RWPE2 (cell line): ENCODE measurements at regions not wholly inside any gene's neighbourhood (a gene's known extent, or its start where the extent isn't known, plus 50 kb on each side); places are given as distances from the start of the nearest gene placed in this dataset.
"Not testable (repeated sequence)": the region's sequence is repeated elsewhere in the genome, so short reads cannot be mapped to it uniquely, and the experiment has no call there.

Experiments used
- ATAC-seq: fragments of 200-7000 bp; cut with Tn5 transposase; 3 replicates; pipeline ENCODE4 v1.9.1; 2021; ENCODE audit warnings: low read depth
- DNase-seq: peaks from one replicate; pipeline ENCODE4 v3.0.0-alpha.2; 2020; ENCODE audit warnings: low spot score
- H3K27ac ChIP-seq: fragments of 450-650 bp; 2 replicates; pipeline ENCODE4 v1.5.1; 2017; ENCODE audit warnings: mild to moderate bottlenecking; ENCODE audit not compliant: poor library complexity, severe bottlenecking
- H3K27me3 ChIP-seq: fragments of 250-450 bp; sonication (Bioruptor Pico); 2 replicates; pipeline ENCODE4 v1.5.1; 2021; ENCODE audit warnings: mild to moderate bottlenecking, moderate library complexity; ENCODE audit not compliant: insufficient read depth, poor library complexity, severe bottlenecking
- H3K36me3 ChIP-seq: fragments of 250-450 bp; sonication (Bioruptor Pico); 2 replicates; pipeline ENCODE4 v1.5.1; 2020; ENCODE audit warnings: low read depth, mild to moderate bottlenecking, moderate library complexity
- H3K4me1 ChIP-seq: fragments of 250-450 bp; sonication (Bioruptor Pico); 2 replicates; pipeline ENCODE4 v1.5.1; 2021; ENCODE audit warnings: mild to moderate bottlenecking, moderate library complexity; ENCODE audit not compliant: insufficient read depth, poor library complexity, severe bottlenecking
- H3K4me3 ChIP-seq: fragments of 250-450 bp; sonication (Bioruptor Pico); 2 replicates; pipeline ENCODE4 v1.5.1; 2021; ENCODE audit warnings: mild to moderate bottlenecking, moderate library complexity; ENCODE audit not compliant: severe bottlenecking
- H3K9me3 ChIP-seq: fragments of 250-450 bp; sonication (Bioruptor Pico); 2 replicates; pipeline ENCODE4 v1.5.1; 2021; ENCODE audit warnings: mild to moderate bottlenecking, moderate library complexity; ENCODE audit not compliant: severe bottlenecking
- CTCF ChIP-seq: fragments of 450-650 bp; IDR thresholded peaks from one replicate; pipeline ENCODE4 v1.5.1; 2017; ENCODE audit warnings: mild to moderate bottlenecking, moderate library complexity; ENCODE audit not compliant: poor library complexity, severe bottlenecking

- Histone ChIP-seq H3K27ac (no peak overlapping the region), H3K36me3 (no peaks in the 10 kb centered on the region), H3K4me1 (no peaks in the 10 kb centered on the region), H3K27me3 (peaks cover 4% of the 10 kb centered on the region), H3K9me3 (no peaks in the 10 kb centered on the region), H3K4me3 (no peak overlapping the region)
- no peak for TF ChIP-seq CTCF
- DNase-seq (no peak), ATAC-seq (no peak)
Observed at GRCh38 chr5:118295045-118295444, 693.3 kb downstream of the DTWD2 start.

GRCh38 chr5:118293378-118293777 lies 695.0 kb downstream of the DTWD2 start:
- H3K27me3 ChIP-seq = peaks cover 4% of the 10 kb centered on the region
- H3K36me3 ChIP-seq = no peaks in the 10 kb centered on the region
- no peaks in the 10 kb centered on the region for H3K9me3 ChIP-seq
- DNase-seq (no peak), ATAC-seq (no peak)
- no peaks in the 10 kb centered on the region for H3K4me1 ChIP-seq
- no peak for TF ChIP-seq CTCF
- H3K4me3 ChIP-seq = no peak overlapping the region
- H3K27ac ChIP-seq = no peak overlapping the region

- Histone ChIP-seq H3K9me3 (no peaks in the 10 kb centered on the region), H3K4me1 (no peaks in the 10 kb centered on the region), H3K4me3 (no peak overlapping the region), H3K36me3 (no peaks in the 10 kb centered on the region), H3K27me3 (no peaks in the 10 kb centered on the region), H3K27ac (no peak overlapping the region)
- DNase-seq (no peak), ATAC-seq (no peak)
- no peak for TF ChIP-seq CTCF
Observed at GRCh38 chr5:118290204-118290603, 698.1 kb downstream of the DTWD2 start.

- not testable (repeated sequence) for H3K27me3 ChIP-seq, DNase-seq, H3K9me3 ChIP-seq, H3K27ac ChIP-seq, H3K36me3 ChIP-seq, ATAC-seq, H3K4me3 ChIP-seq, H3K4me1 ChIP-seq
Observed at GRCh38 chr5:118284230-118284629, 704.1 kb downstream of the DTWD2 start.

- not testable (repeated sequence) for H3K9me3 ChIP-seq, H3K36me3 ChIP-seq
Observed at GRCh38 chr5:118282480-118283038, 705.8 kb downstream of the DTWD2 start.

GRCh38 chr5:118279540-118280294 lies 708.6 kb downstream of the DTWD2 start:
- no peaks in the 10 kb centered on the region for H3K9me3 ChIP-seq
- H3K4me1 ChIP-seq = no peaks in the 10 kb centered on the region
- no peaks in the 10 kb centered on the region for H3K27me3 ChIP-seq
- no peak for ATAC-seq
- no peak overlapping the region for H3K27ac ChIP-seq
- no peak for TF ChIP-seq CTCF
- H3K4me3 ChIP-seq = no peak overlapping the region
- no peaks in the 10 kb centered on the region for H3K36me3 ChIP-seq
- DNase-seq = no peak

More at GRCh38 chr5:118282480-118283038, 705.8 kb downstream of the DTWD2 start:
- ATAC-seq, H3K27me3 ChIP-seq, DNase-seq, H3K27ac ChIP-seq, H3K4me1 ChIP-seq, H3K4me3 ChIP-seq: not testable (repeated sequence)
